ENCODE measurements at regions not wholly inside any gene's neighbourhood (a gene's known extent, or its start where the extent isn't known, plus 50 kb on each side); places are given as distances from the start of the nearest gene placed in this dataset.

DNA sequence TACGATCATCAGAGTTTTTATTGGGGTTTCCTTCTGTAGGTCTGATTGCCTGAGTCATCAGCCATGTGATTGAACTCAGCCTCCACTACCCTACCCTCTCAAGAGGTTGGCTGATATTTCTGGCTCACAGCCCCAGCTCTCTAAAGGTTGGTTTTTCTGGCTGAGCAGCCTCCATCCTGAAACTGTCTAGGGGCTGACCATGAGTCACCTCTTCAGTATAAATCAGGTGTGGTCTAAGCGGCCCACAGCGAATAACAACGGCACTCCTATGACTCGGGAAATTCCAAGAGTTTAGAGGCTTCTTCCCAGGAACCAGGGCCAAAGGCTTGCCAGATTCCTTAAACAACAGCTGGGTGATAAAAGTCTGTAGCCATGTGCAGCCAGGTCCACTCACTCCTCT lies 115.5 kb downstream of the SOD2 start:
- no peak for TF ChIP-seq RBFOX2 (IDR thresholded peaks at IDR 0.05; ENCODE audit: low read depth, low read length)
- no peak for TF ChIP-seq CTCF (IDR thresholded peaks at IDR 0.05 in 2 of 3, conservative IDR thresholded peaks at IDR 0.05 in 1 of 3; ENCODE audit: insufficient read depth in 2 of 3, low read depth in 1 of 3, low read length in 3 of 3)
- no peak for TF ChIP-seq CEBPB (tag; IDR thresholded peaks at IDR 0.05)
- no peak for TF ChIP-seq ZNF282 (CRISPR knock-in tag; IDR thresholded peaks at IDR 0.05)
- no peak for TF ChIP-seq KLF16 (IDR thresholded peaks at IDR 0.05)
- TF ChIP-seq CBX5 (IDR thresholded peaks at IDR 0.05; ENCODE audit: borderline replicate concordance, low read depth): no peak
- no peak for TF ChIP-seq AFF4 (CRISPR knock-in tag; IDR thresholded peaks at IDR 0.05)
- no peak for TF ChIP-seq CSDE1 (IDR thresholded peaks at IDR 0.05)
- no peak for TF ChIP-seq JUNB (CRISPR knock-in tag; conservative IDR thresholded peaks at IDR 0.05)
- no peak for TF ChIP-seq ZSCAN29 (IDR thresholded peaks at IDR 0.05)
- TF ChIP-seq POLR2AphosphoS5 (IDR thresholded peaks at IDR 0.05; ENCODE audit: control insufficient read depth, insufficient read depth, low read depth, low read length): no peak
- no peak for TF ChIP-seq NR3C1 (CRISPR knock-in tag; IDR thresholded peaks at IDR 0.05)
- TF ChIP-seq THRB (CRISPR knock-in tag; conservative IDR thresholded peaks at IDR 0.05): no peak

All from K562 (cell line).